Gastrocnemius medialis (tissue), 4 donors: ENCODE measurements at regions not wholly inside any gene's neighbourhood (a gene's known extent, or its start where the extent isn't known, plus 50 kb on each side); places are given as distances from the start of the nearest gene placed in this dataset.

ENCODE experiments used
- ATAC-seq, 2 donors: fragments of 150-250 bp; one replicate each; pipeline ENCODE4 v1.9.1; 2016
- DNase-seq, 2 donors: peaks; one replicate each; pipeline ENCODE4 v3.0.0-alpha.2; 2019
- H3K27ac ChIP-seq, 4 donors: fragments of 200-600 bp; sonication (generic); 1 replicate in 1 of 4; 2 replicates in 3 of 4; pipeline ENCODE4 v1.5.1; 2016 to 2018; ENCODE audit warnings: mild to moderate bottlenecking in 2 of 4, moderate library complexity in 1 of 4
- H3K27me3 ChIP-seq, 3 donors: fragments of 200-600 bp; sonication (generic) in 2 of 3; 1 replicate in 1 of 3; 2 replicates in 2 of 3; pipeline versions ENCODE4 v1.5.1 to v1.6.0; 2016 to 2019; ENCODE audit warnings: mild to moderate bottlenecking in 1 of 3, moderate library complexity in 1 of 3
- H3K36me3 ChIP-seq, 2 donors: fragments of 200-600 bp; sonication (generic) in 1 of 2; one replicate each; pipeline ENCODE4 v1.5.1; 2017 to 2018
- H3K4me1 ChIP-seq, 2 donors: fragments of 200-600 bp; sonication (generic) in 1 of 2; one replicate each; pipeline ENCODE4 v1.5.1; 2016 to 2017; ENCODE audit warnings: mild to moderate bottlenecking in 2 of 2
- H3K4me3 ChIP-seq, 4 donors: fragments of 200-600 bp; sonication (generic) in 3 of 4; 1 replicate in 1 of 4; 2 replicates in 3 of 4; pipeline ENCODE4 v1.5.1; 2016 to 2019; ENCODE audit warnings: mild to moderate bottlenecking in 2 of 4
- H3K9me3 ChIP-seq, 3 donors: fragments of 200-600 bp; sonication (generic) in 2 of 3; 1 replicate in 1 of 3; 2 replicates in 2 of 3; pipeline ENCODE4 v1.5.1; 2016 to 2019
- CTCF ChIP-seq, 5 experiments: fragments of 450-650 bp in 3 of 5; fragments of 200-600 bp in 2 of 5; sonication (generic) in 2 of 5; IDR thresholded peaks in 4 of 5; conservative IDR thresholded peaks in 1 of 5; 1 replicate in 4 of 5; 2 replicates in 1 of 5; pipeline ENCODE4 v1.5.1; 2016 to 2019; ENCODE audit warnings: antibody characterized with exemption in 5 of 5, mild to moderate bottlenecking in 3 of 5, moderate library complexity in 3 of 5
- POLR2A ChIP-seq, 2 donors: fragments of 450-650 bp; IDR thresholded peaks; one replicate each; pipeline ENCODE4 v1.6.1; 2017; ENCODE audit warnings: antibody characterized with exemption in 2 of 2, mild to moderate bottlenecking in 2 of 2, moderate library complexity in 2 of 2
- in situ Hi-C, 4 donors: fragments of 200-750 bp; cut with MboI; loops; one replicate each; pipeline versions ENCODE4 v1.15.0 to v1.8.0; 2017; ENCODE audit warnings: low sequenced_read_pairs in 4 of 4
- intact Hi-C: fragments of 100-400 bp; cut with DNase I; formaldehyde crosslinking; loops from one replicate; pipeline ENCODE4 v1.15.1; 2023; ENCODE audit warnings: low total_unique reads

- TF ChIP-seq POLR2A (IDR thresholded peaks at IDR 0.05) (no peak), CTCF (IDR thresholded peaks at IDR 0.05 in 4 of 5, conservative IDR thresholded peaks at IDR 0.05 in 1 of 5) (no peak)
- no peaks in the 10 kb centered on the region for H3K36me3 ChIP-seq
- H3K9me3 ChIP-seq: no peaks in the 10 kb centered on the region
- H3K4me3 ChIP-seq: no peak overlapping the region
- no peak for DNase-seq
- H3K4me1 ChIP-seq: no peaks in the 10 kb centered on the region
- no peak overlapping the region for H3K27ac ChIP-seq
- ATAC-seq: no peak
- intact Hi-C loops (no loop called here), in situ Hi-C loops (no loop called here)
- no peaks in the 10 kb centered on the region for H3K27me3 ChIP-seq
These were observed 148.4 kb upstream of the PLPP4 start for GRCh38 chr10:120308589-120308988.

- H3K9me3 ChIP-seq: no peaks in the 10 kb centered on the region
- ATAC-seq: no peak
- no peak overlapping the region for H3K4me3 ChIP-seq
- no peak for DNase-seq
- no peaks in the 10 kb centered on the region for H3K36me3 ChIP-seq
- in situ Hi-C loops: no loop called here
- no peaks in the 10 kb centered on the region for H3K27me3 ChIP-seq
- H3K27ac ChIP-seq: no peak overlapping the region
- intact Hi-C loops: no loop called here
- TF ChIP-seq CTCF (IDR thresholded peaks at IDR 0.05 in 4 of 5, conservative IDR thresholded peaks at IDR 0.05 in 1 of 5) (no peak), POLR2A (IDR thresholded peaks at IDR 0.05) (no peak)
- no peaks in the 10 kb centered on the region for H3K4me1 ChIP-seq
These were observed 143.3 kb upstream of the PLPP4 start for GRCh38 chr10:120313715-120314114.

GRCh38 chr10:120314442-120314841 is 142.6 kb upstream of the PLPP4 start:
- TF ChIP-seq POLR2A (IDR thresholded peaks at IDR 0.05) (no peak), CTCF (IDR thresholded peaks at IDR 0.05 in 4 of 5, conservative IDR thresholded peaks at IDR 0.05 in 1 of 5) (no peak)
- ATAC-seq (no peak), DNase-seq (no peak)
- no peak overlapping the region for H3K27ac ChIP-seq
- no peaks in the 10 kb centered on the region for H3K4me1 ChIP-seq
- in situ Hi-C loops: no loop called here
- no peak overlapping the region for H3K4me3 ChIP-seq
- no peaks in the 10 kb centered on the region for H3K27me3 ChIP-seq
- intact Hi-C loops: no loop called here
- no peaks in the 10 kb centered on the region for H3K36me3 ChIP-seq
- H3K9me3 ChIP-seq: no peaks in the 10 kb centered on the region

- TF ChIP-seq POLR2A (IDR thresholded peaks at IDR 0.05) (no peak), CTCF (IDR thresholded peaks at IDR 0.05 in 4 of 5, conservative IDR thresholded peaks at IDR 0.05 in 1 of 5) (no peak)
- Histone ChIP-seq H3K27me3 (no peaks in the 10 kb centered on the region), H3K36me3 (no peaks in the 10 kb centered on the region), H3K4me1 (no peaks in the 10 kb centered on the region), H3K4me3 (no peak overlapping the region), H3K9me3 (no peaks in the 10 kb centered on the region), H3K27ac (no peak overlapping the region)
- intact Hi-C loops: no loop called here
- in situ Hi-C loops: no loop called here
- ATAC-seq (no peak), DNase-seq (no peak)
These were observed 138.2 kb upstream of the PLPP4 start for GRCh38 chr10:120318862-120319261.

- no peak for ATAC-seq
- Histone ChIP-seq H3K4me1 (no peaks in the 10 kb centered on the region), H3K27me3 (no peaks in the 10 kb centered on the region), H3K4me3 (no peak overlapping the region), H3K9me3 (no peaks in the 10 kb centered on the region), H3K27ac (no peak overlapping the region), H3K36me3 (no peaks in the 10 kb centered on the region)
- DNase-seq: no peak
- in situ Hi-C loops: no loop called here
- intact Hi-C loops: no loop called here
- no peak for TF ChIP-seq CTCF (IDR thresholded peaks at IDR 0.05 in 4 of 5, conservative IDR thresholded peaks at IDR 0.05 in 1 of 5)
- TF ChIP-seq POLR2A (IDR thresholded peaks at IDR 0.05): no peak
These were observed 129.4 kb upstream of the PLPP4 start for GRCh38 chr10:120327675-120328074.
